NCI-H187 treated with DMSO at 0.1 percent for 48 hours (cell line): ENCODE measurements at regions not wholly inside any gene's neighbourhood (a gene's known extent, or its start where the extent isn't known, plus 50 kb on each side); places are given as distances from the start of the nearest gene placed in this dataset.

Source experiments
- DNase-seq: peaks from one replicate; lab custom pipeline; 2025; lab: John Stamatoyannopoulos, UW

DNA sequence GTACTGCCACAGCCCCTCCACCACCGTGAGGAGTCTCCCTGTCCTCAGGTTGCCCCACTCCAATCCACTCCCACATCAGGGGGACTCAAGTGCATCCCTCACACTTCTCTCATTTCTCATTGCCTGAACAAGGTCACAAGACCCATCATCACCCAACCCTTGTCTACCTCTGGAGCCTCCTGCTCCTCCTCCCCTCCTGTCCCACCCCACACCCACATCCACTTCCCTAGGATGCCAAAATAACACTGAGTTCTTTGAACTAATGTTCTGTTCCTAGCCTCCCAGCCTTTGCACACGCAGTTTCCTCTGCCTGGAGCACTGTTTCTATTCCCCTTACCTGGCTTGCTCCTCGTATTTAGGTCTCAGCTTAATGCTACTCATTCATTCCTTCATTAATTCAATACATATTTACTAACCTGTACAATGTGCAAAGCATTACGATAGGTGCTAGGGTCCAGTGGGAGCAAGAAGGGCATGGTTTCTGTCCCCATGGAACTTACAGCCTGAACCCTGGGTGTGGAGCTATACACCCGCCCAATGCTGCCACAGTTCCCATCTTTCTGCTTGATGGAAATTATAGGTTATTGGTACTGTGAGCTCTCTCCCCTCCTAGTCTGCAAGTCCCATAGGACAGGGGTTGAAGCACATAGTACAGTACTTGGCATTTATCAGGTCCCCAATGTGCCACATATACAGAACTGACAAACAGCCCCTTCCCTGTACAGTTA lies 96.1 kb upstream of the GRIK3 start:
- no peak for DNase-seq

- no peak for DNase-seq
Observed at GRCh38 chr1:37131281-37131680, 97.0 kb upstream of the GRIK3 start.

- DNase-seq: no peak
Observed at GRCh38 chr1:37133276-37134145, 99.2 kb upstream of the GRIK3 start.

GRCh38 chr1:37134599-37134998 lies 100.3 kb upstream of the GRIK3 start:
- DNase-seq: no peak

DNA sequence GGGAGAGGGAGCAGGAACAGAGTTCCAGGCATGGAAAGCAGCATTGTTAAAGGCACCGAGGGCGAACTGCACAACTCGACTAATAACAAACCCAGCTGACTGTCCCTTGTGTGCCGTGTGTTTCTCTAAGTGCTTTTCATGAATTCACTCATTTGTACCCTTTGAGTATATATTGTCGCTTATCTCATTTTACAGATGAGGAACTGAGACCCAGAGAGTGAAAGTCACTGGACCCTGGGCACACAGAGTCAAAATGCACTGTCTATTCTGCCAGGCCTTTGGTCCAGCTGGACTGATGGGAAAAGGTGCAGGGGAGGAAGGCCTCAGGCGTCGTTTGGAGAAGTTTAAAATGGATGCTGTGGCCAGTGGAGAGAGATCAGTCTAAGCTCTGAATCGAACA lies 100.7 kb upstream of the GRIK3 start:
- no peak for DNase-seq

GRCh38 chr1:37137014-37137413 lies 102.7 kb upstream of the GRIK3 start:
- no peak for DNase-seq

GRCh38 chr1:37137601-37138000 lies 103.3 kb upstream of the GRIK3 start:
- DNase-seq: no peak

DNA sequence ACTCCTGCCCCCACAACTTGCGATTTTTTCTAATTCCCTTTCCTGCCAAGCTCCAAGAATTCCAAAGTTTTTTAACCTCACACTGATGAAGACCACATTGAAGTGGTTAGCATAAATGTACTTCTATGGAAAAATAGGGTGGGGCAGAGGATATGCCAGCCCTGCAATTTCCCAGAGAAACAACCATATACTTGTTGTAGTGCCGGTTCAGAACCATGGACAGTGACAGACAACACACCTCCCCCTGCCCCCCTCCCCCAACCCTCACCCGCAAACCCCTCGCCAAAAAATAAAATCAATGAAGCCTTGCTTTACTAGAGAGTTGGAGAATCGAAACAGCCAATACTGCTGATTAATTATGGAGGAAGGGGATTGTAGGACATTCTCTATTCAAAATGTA lies 109.5 kb upstream of the GRIK3 start:
- no peak for DNase-seq

- no peak for DNase-seq
Observed at GRCh38 chr1:37146071-37146470, 111.8 kb upstream of the GRIK3 start.

DNA sequence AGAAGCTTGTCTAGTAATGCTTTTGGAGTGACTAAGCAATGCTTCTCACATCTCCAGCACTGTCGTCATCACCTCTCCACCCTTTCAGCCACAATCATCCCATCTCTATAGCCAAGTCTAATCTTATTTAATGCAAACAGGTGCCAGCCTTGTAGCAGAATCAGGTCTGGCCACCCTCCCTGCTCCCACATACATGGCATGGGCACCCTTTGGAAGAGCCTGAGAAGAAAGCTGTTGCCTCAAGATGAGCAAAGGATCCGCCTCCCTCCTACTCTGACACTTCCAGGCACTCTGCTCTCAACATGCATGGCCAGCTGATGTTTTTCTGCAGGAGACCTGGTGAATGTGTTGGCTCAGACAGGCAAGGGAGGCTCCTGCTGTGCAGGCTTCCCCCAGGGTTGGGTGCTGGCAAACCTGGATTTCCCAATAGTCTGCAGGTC lies 113.1 kb upstream of the GRIK3 start:
- DNase-seq: no peak

GRCh38 chr1:37147906-37148305 lies 113.6 kb upstream of the GRIK3 start:
- no peak for DNase-seq

GRCh38 chr1:37148663-37149062 lies 114.3 kb upstream of the GRIK3 start:
- DNase-seq: no peak

DNA sequence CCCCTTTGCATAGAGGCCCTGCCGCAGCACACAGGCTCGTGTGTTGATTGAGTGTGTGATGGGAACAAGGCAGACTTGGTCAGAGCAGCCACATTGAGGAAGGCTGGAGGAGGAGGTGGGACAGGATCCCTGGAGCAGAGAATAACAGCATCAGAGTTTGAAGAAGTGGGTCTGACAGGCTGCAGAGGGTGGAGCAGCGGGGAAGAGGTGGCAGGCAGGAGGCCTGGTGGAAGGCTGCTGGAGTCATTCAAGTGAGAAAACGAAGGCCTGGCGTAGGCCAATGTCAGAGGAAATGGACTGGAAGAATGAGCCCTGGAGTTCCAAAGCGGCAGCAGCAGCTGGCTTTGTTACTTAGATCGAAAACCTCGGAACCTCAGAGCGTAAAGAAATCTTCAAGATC lies 115.0 kb upstream of the GRIK3 start:
- DNase-seq: no peak

GRCh38 chr1:37150986-37151385 lies 116.7 kb upstream of the GRIK3 start:
- DNase-seq: no peak

- DNase-seq: no peak
Observed at GRCh38 chr1:37151789-37152188, 117.5 kb upstream of the GRIK3 start.

DNA sequence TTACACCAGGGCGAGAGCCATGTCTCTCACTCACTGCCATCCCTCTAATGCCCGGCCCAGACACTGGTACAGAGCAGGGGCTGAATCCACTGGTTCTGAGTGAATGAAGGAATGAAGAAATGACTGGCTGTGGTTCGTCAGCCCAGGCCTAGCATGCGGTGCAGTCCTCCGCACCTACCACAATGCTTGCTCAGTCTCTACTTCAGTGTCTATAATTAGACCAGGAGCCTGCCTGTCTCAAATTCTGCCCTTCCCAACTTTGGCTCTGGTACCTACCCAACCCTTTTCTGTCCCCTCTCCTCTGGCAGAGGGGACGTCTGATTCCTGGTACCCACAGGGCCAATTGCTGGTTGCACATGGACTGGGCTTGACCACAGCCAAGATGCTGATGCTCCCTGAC lies 118.2 kb upstream of the GRIK3 start:
- no peak for DNase-seq

DNA sequence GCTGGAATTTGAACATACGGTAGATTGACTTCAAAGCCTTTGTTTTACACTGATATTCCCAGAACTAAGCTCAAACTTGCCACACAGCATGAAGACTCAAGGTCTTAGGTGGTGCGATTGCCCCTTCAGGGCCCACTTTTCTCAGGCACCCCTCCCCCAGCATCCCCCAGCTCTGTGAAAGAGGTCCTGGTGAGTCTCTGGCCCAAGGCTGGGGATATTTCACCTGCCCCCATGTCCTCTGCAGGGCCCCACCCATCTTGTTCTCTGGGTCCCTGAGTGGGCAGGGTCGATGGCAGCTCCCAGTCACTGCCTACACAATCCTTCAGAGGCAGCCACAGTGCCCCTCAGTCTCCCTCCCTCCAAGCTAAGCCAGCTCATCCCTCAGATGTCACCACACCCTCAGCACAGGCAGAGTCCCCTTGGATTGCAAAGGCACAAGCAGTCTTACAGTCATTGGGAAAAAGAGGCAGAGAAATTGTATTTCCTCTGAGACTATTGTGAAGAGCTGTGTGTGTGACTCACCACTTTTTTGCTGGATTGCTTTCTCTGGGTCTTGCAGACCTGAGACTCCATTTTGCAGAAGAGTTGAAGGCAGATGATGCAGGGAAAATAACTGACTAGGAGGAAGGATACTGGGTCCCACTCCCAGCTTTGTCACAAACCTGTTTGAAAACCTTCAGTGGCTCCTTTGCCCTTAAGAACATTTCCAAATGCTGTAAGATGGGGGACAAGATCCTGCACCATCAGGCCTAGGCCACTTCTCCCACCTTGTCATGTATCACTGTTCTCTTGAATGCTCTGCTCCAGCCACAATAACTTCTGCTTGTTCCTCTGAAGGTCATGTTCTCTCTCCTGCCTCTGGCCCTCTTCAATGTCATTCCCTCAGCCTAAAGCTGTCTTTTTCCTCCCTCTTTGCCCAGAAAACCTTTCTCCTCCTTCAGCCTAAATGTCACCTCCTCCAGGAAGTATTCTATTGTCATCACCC lies 119.1 kb upstream of the GRIK3 start:
- DNase-seq: no peak

- no peak for DNase-seq
Observed at GRCh38 chr1:37156646-37157045, 122.3 kb upstream of the GRIK3 start.

DNA sequence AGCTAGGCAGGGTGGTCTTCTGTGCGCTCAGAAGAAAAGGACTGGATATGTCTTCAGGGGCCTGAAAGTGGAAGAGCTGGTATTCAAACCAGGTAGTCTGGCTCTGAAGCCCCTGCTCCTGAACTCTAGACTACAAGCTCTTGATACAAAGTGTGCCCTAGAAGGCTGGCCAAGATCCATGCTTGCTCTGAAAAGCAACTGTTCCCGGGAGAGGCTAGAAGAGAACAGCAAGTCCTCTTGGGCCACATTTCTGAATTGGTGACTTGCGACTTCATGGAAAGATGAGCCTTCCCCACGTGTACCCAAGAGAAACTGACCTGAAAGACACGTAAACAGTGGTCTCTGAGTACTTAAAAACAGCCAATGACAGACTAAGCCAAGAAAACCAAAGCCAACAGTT lies 123.3 kb upstream of the GRIK3 start:
- no peak for DNase-seq

DNA sequence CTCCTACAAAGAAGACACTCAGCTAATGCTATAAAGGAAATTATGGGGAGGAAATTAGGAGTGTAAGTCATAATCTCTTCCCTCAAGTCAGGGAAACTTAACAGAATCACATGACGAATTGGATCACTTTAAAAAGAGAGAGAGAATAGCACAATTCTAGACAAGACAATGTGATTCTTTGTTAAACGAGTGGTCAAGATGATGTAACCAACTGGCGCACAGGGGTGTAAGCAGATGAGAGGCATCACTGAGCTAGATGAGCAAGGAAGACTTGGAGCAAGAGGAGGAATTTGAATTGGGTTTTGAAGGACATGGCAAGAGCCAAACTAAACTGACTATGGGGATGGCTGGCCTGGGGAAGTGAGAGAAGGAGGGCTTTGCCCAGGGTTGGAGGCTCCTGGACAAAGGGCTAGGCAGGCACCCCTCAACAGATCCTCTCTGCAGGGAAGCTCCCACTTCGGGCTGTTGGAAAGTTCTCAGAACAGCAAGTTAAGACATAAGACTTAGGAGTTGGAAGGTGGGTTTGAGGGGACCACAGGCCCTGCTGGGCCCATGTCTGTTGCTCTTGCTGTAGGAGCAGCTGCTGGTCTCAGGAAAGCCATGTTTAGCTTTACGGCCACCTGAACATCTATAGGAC lies 123.9 kb upstream of the GRIK3 start:
- DNase-seq: no peak

- DNase-seq: no peak
Observed at GRCh38 chr1:37159102-37159501, 124.8 kb upstream of the GRIK3 start.

GRCh38 chr1:37161171-37161570 lies 126.9 kb upstream of the GRIK3 start:
- no peak for DNase-seq
